ENCODE measurements at regions not wholly inside any gene's neighbourhood (a gene's known extent, or its start where the extent isn't known, plus 50 kb on each side); places are given as distances from the start of the nearest gene placed in this dataset.

DNA sequence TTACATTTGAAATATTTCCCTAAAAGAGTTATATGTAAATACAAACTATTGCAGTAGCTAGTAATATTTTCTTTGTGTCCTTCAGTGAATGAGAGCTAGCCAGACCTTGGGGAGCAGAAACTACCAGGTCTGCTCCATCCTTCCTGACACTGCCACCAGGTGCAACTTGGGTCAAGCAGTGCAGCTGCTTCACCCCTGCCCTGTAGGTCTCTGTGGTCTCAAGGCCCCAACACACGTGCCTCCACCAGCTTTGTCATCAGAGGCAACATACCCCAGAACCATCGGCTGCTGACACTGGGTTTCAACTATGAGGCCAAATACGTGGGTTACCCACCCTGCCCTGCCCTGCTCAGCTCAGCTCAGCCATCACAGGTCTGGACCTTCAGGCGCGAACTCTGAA is 181.6 kb downstream of the FCRL5 start:
- no peaks in the 10 kb centered on the region for H3K9me3 ChIP-seq (ENCODE audit: control insufficient read depth in 1 of 2, insufficient read depth in 1 of 2, low read depth in 1 of 2, low read length in 2 of 2)
- H3K4me2 ChIP-seq (ENCODE audit: low read length) = no peak overlapping the region
- H3K27me3 ChIP-seq (ENCODE audit: insufficient read depth, low read length) = 0 out of 2 replicates have a peak, but pooled peaks cover 3% of the 10 kb centered on the region
- no peaks in the 10 kb centered on the region for H4K20me1 ChIP-seq (ENCODE audit: insufficient read depth)
- CTCF ChIA-PET = interaction anchor here (0.7 to 2.7 kb wide), 5 partner anchors 118 to 135 kb away, joined by 3 to 16 read pairs (median 6); no protein-coding TSS in a partner anchor
- no peaks in the 10 kb centered on the region for H3K9me2 ChIP-seq (ENCODE audit: insufficient read depth)
- ATAC-seq (no peak), DNase-seq (ENCODE audit: low read depth, low spot score) (no peak)
- H3K27ac ChIP-seq (ENCODE audit: low read depth, low read length) = no peak overlapping the region
- no peaks in the 10 kb centered on the region for H3K36me3 ChIP-seq (ENCODE audit: control insufficient read depth in 1 of 2, insufficient read depth in 2 of 2, low read length in 2 of 2)
- H3K4me3 ChIP-seq (replicated peaks in 1 of 2; ENCODE audit: low read depth in 1 of 2, low read length in 2 of 2) = no peak overlapping the region
- POLR2A ChIA-PET = no interaction called here
- H3K79me2 ChIP-seq (ENCODE audit: insufficient read depth, low read length) = no peaks in the 10 kb centered on the region
- RAD21 ChIA-PET (ENCODE audit: low non-redundant PET in 1 of 2, low total read pairs in 2 of 2, uncharacterized antibody in 2 of 2, unreplicated experiment in 2 of 2) = no interaction called here
- H3K4me1 ChIP-seq (ENCODE audit: control insufficient read depth in 1 of 2, insufficient read depth in 2 of 2, low read length in 2 of 2) = no peaks in the 10 kb centered on the region
- no TSS peak for BruUV-seq (replicated peaks)
- intact Hi-C loops (cut with micrococcal nuclease) = loop anchor here (2.0 kb wide), 1 partner anchor 320 kb away; no protein-coding TSS in a partner anchor
- no peak overlapping the region for H3K9ac ChIP-seq (ENCODE audit: low read length)
- TF ChIP-seq EZH2 (IDR thresholded peaks at IDR 0.05) = no peak
- no peak for TF ChIP-seq ZFX (IDR thresholded peaks at IDR 0.05)
- no peak for TF ChIP-seq RAD21 (IDR thresholded peaks at IDR 0.05; ENCODE audit: low read depth)
- no peak for TF ChIP-seq EGR1 (IDR thresholded peaks at IDR 0.05; ENCODE audit: low read depth)
- no peak for TF ChIP-seq FOSL1 (IDR thresholded peaks at IDR 0.05; ENCODE audit: low read depth)
- no peak for TF ChIP-seq CBX3 (IDR thresholded peaks at IDR 0.05; ENCODE audit: low read depth)
- TF ChIP-seq, protein P1, sequence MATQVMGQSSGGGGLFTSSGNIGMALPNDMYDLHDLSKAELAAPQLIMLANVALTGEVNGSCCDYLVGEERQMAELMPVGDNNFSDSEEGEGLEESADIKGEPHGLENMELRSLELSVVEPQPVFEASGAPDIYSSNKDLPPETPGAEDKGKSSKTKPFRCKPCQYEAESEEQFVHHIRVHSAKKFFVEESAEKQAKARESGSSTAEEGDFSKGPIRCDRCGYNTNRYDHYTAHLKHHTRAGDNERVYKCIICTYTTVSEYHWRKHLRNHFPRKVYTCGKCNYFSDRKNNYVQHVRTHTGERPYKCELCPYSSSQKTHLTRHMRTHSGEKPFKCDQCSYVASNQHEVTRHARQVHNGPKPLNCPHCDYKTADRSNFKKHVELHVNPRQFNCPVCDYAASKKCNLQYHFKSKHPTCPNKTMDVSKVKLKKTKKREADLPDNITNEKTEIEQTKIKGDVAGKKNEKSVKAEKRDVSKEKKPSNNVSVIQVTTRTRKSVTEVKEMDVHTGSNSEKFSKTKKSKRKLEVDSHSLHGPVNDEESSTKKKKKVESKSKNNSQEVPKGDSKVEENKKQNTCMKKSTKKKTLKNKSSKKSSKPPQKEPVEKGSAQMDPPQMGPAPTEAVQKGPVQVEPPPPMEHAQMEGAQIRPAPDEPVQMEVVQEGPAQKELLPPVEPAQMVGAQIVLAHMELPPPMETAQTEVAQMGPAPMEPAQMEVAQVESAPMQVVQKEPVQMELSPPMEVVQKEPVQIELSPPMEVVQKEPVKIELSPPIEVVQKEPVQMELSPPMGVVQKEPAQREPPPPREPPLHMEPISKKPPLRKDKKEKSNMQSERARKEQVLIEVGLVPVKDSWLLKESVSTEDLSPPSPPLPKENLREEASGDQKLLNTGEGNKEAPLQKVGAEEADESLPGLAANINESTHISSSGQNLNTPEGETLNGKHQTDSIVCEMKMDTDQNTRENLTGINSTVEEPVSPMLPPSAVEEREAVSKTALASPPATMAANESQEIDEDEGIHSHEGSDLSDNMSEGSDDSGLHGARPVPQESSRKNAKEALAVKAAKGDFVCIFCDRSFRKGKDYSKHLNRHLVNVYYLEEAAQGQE (IDR thresholded peaks at IDR 0.05; ENCODE audit: low read depth) = no peak
- TF ChIP-seq JUND (IDR thresholded peaks at IDR 0.05) = no peak
- no peak for TF ChIP-seq POLR2A (IDR thresholded peaks at IDR 0.05; ENCODE audit: borderline replicate concordance, extremely low read depth, insufficient read depth, insufficient read length)
- no peak for TF ChIP-seq SRF (IDR thresholded peaks at IDR 0.05; ENCODE audit: low read depth)
- no peak for TF ChIP-seq CEBPB (IDR thresholded peaks at IDR 0.05; ENCODE audit: low read depth)
- no peak for TF ChIP-seq CTCF (IDR thresholded peaks at IDR 0.05 in 2 of 3, conservative IDR thresholded peaks at IDR 0.05 in 1 of 3; ENCODE audit: borderline replicate concordance in 1 of 3, insufficient read depth in 1 of 3, low read depth in 2 of 3, low read length in 2 of 3)
- no peak for TF ChIP-seq TCF7L2 (IDR thresholded peaks at IDR 0.05; ENCODE audit: borderline replicate concordance, extremely low read depth, insufficient read depth, insufficient read length)
- H2AFZ ChIP-seq (ENCODE audit: low read depth, low read length, poor library complexity, severe bottlenecking) = no peak overlapping the region
